KMS-11 (cell line): ENCODE measurements at regions not wholly inside any gene's neighbourhood (a gene's known extent, or its start where the extent isn't known, plus 50 kb on each side); places are given as distances from the start of the nearest gene placed in this dataset.

Experiments used
- H2AFZ ChIP-seq: fragments of 200-600 bp; sonication (generic); 2 replicates; pipeline ENCODE4 v1.6.1; 2016; ENCODE audit warnings: antibody characterized with exemption, mixed run types, low read depth
- H3K27ac ChIP-seq: fragments of 200-600 bp; sonication (generic); 2 replicates; pipeline ENCODE4 v1.6.1; 2016; ENCODE audit warnings: mild to moderate bottlenecking, mixed run types
- H3K27me3 ChIP-seq: fragments of 200-600 bp; sonication (generic); 2 replicates; pipeline ENCODE4 v1.6.1; 2017; ENCODE audit warnings: mild to moderate bottlenecking, low read depth, mixed run types, moderate library complexity; ENCODE audit not compliant: insufficient read depth
- H3K36me3 ChIP-seq: fragments of 200-600 bp; sonication (generic); 2 replicates; pipeline ENCODE4 v1.6.1; 2017; ENCODE audit warnings: mild to moderate bottlenecking, mixed run types; ENCODE audit not compliant: insufficient read depth
- H3K4me1 ChIP-seq: fragments of 200-600 bp; sonication (generic); 2 replicates; pipeline ENCODE4 v1.6.1; 2016; ENCODE audit warnings: mild to moderate bottlenecking, low read depth, mixed run types; ENCODE audit not compliant: poor library complexity, severe bottlenecking
- H3K4me2 ChIP-seq: fragments of 200-600 bp; sonication (generic); 2 replicates; pipeline ENCODE4 v1.7.0; 2016; ENCODE audit warnings: mild to moderate bottlenecking, mixed run types
- H3K4me3 ChIP-seq: fragments of 200-600 bp; sonication (generic); IDR thresholded peaks from 2 replicates; pipeline ENCODE4 v1.6.1; 2017; ENCODE audit warnings: low read depth, low read length, mixed read lengths; ENCODE audit not compliant: insufficient read depth
- H3K79me2 ChIP-seq: fragments of 200-600 bp; sonication (generic); 2 replicates; pipeline ENCODE4 v1.6.1; 2016; ENCODE audit warnings: low read depth, mixed run types; ENCODE audit not compliant: insufficient read depth
- H3K9ac ChIP-seq: fragments of 200-600 bp; sonication (generic); 2 replicates; pipeline ENCODE4 v1.6.1; 2016; ENCODE audit warnings: mild to moderate bottlenecking, mixed run types
- H4K20me1 ChIP-seq: fragments of 200-600 bp; sonication (generic); 2 replicates; pipeline ENCODE4 v1.6.1; 2016; ENCODE audit warnings: mild to moderate bottlenecking, mixed run types; ENCODE audit not compliant: insufficient read depth
- CTCF ChIP-seq: fragments of 200-600 bp; sonication (generic); conservative IDR thresholded peaks from 2 replicates; pipeline ENCODE4 v1.6.1; 2017; ENCODE audit warnings: low read depth, mild to moderate bottlenecking, antibody characterized with exemption, low read length, moderate library complexity, mixed read lengths

DNA sequence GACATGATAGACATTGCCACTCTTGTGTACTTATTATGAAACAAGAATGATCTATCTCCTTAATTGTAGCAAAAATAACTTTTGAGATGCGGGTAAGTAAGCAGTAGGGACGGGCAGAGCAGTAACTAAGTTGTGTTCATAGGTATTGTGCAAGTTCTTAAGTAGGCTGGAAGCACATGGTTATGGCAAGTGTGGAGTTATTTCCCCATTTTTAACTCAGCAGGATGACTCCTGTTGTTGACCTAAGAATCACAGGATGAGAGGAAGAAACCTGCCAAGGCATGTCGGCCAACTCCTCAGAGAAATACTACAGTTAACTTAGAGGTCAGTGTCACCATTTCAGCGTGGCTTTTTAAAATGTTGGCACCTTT lies 51.1 kb upstream of the FN1 start:
- H3K27ac ChIP-seq = no peak overlapping the region
- no peak overlapping the region for H3K9ac ChIP-seq
- no peaks in the 10 kb centered on the region for H3K4me1 ChIP-seq
- no peaks in the 10 kb centered on the region for H3K79me2 ChIP-seq
- no peaks in the 10 kb centered on the region for H4K20me1 ChIP-seq
- H3K4me2 ChIP-seq = no peak overlapping the region
- H2AFZ ChIP-seq = no peak overlapping the region
- H3K36me3 ChIP-seq = no peaks in the 10 kb centered on the region
- TF ChIP-seq CTCF = no peak
- H3K27me3 ChIP-seq = no peaks in the 10 kb centered on the region
- no peak overlapping the region for H3K4me3 ChIP-seq

DNA sequence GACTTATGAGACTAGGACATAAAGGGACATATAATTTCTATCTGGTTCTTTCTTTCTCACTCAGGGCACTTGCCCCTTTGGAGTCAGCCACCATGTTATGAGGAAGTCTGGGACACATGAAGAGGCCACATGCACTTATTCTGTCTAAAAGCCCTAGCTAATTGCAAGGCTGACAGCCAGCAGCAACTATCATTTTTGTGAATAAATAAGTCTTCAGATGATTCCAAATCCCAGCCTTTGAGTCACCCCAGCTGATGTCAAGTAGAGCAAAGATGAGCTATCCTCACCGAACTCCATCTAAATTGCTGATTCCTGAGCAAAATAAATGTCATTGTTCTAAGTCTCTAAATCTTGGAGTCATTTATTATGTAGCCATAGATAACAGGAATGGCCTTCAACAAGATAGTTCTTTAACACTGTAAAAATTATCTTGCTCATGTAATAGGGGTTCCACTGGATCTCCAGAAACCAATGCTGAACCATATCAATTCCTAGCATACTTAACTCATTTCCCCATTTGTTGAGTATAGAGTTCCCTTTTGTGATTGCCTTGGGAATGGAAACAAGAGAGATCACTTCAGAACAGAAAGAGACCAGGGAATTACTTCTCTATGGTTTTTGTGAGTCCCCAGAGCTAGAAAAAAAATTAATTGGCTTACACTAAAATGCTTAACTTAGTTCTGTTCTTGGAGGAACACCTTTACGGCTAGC lies 50.6 kb upstream of the FN1 start:
- H3K4me3 ChIP-seq = no peak overlapping the region
- no peak overlapping the region for H2AFZ ChIP-seq
- no peak overlapping the region for H3K4me2 ChIP-seq
- H3K36me3 ChIP-seq = no peaks in the 10 kb centered on the region
- no peak overlapping the region for H3K27ac ChIP-seq
- H4K20me1 ChIP-seq = no peaks in the 10 kb centered on the region
- H3K4me1 ChIP-seq = no peaks in the 10 kb centered on the region
- H3K27me3 ChIP-seq = no peaks in the 10 kb centered on the region
- no peak for TF ChIP-seq CTCF
- no peak overlapping the region for H3K9ac ChIP-seq
- H3K79me2 ChIP-seq = no peaks in the 10 kb centered on the region
